ENCODE measurements at regions not wholly inside any gene's neighbourhood (a gene's known extent, or its start where the extent isn't known, plus 50 kb on each side); places are given as distances from the start of the nearest gene placed in this dataset.

- H3K9me3 ChIP-seq (ENCODE audit: insufficient read depth, low read length): no peaks in the 10 kb centered on the region
- no peaks in the 10 kb centered on the region for H3K36me3 ChIP-seq (ENCODE audit: low read length)
- H2AFZ ChIP-seq (ENCODE audit: low read depth, low read length, severe bottlenecking): no peak overlapping the region
- H3F3A ChIP-seq (ENCODE audit: insufficient read depth): no peaks in the 10 kb centered on the region
- no peak overlapping the region for H3K4me3 ChIP-seq (ENCODE audit: insufficient read depth, low read length, poor library complexity, severe bottlenecking)
- H3K79me2 ChIP-seq (ENCODE audit: insufficient read depth, low read length): no peaks in the 10 kb centered on the region
- H4K20me1 ChIP-seq (ENCODE audit: low read depth, low read length): no peaks in the 10 kb centered on the region
- no peak for TF ChIP-seq EZH2phosphoT487 (conservative IDR thresholded peaks at IDR 0.05; ENCODE audit: low read length)
- no peaks in the 10 kb centered on the region for H3K9me2 ChIP-seq (replicated peaks; ENCODE audit: insufficient read depth, low read length)
- no peak overlapping the region for H3K9ac ChIP-seq (ENCODE audit: low read length)
- no peaks in the 10 kb centered on the region for H3K27me3 ChIP-seq (ENCODE audit: low read length)
- H3K27ac ChIP-seq (ENCODE audit: low read depth, low read length): no peak overlapping the region
- H3K4me2 ChIP-seq (ENCODE audit: low read depth, low read length, poor library complexity, severe bottlenecking): no peak overlapping the region
These were observed 132.5 kb upstream of the PTER start for GRCh38 chr10:16304311-16304710.

- H3K4me3 ChIP-seq (ENCODE audit: insufficient read depth, low read length, poor library complexity, severe bottlenecking): no peak overlapping the region
These were observed 126.4 kb upstream of the PTER start for GRCh38 chr10:16310440-16310839.

GRCh38 chr10:16314259-16314658 lies 122.6 kb upstream of the PTER start:
- no peak overlapping the region for H3K4me3 ChIP-seq (ENCODE audit: insufficient read depth, low read length, poor library complexity, severe bottlenecking)
- H2AFZ ChIP-seq (ENCODE audit: low read depth, low read length, severe bottlenecking): no peak overlapping the region
- no peak overlapping the region for H3K27ac ChIP-seq (ENCODE audit: low read depth, low read length)
- H3K36me3 ChIP-seq (ENCODE audit: low read length): no peaks in the 10 kb centered on the region
- no peaks in the 10 kb centered on the region for H3F3A ChIP-seq (ENCODE audit: insufficient read depth)
- TF ChIP-seq EZH2phosphoT487 (conservative IDR thresholded peaks at IDR 0.05; ENCODE audit: low read length) (no peak), CTCF (IDR thresholded peaks at IDR 0.05; ENCODE audit: insufficient read depth, low read length, poor library complexity, severe bottlenecking) (no peak)
- H3K9ac ChIP-seq (ENCODE audit: low read length): no peak overlapping the region
- no peak overlapping the region for H3K4me2 ChIP-seq (ENCODE audit: low read depth, low read length, poor library complexity, severe bottlenecking)
- H3K9me2 ChIP-seq (replicated peaks; ENCODE audit: insufficient read depth, low read length): no peaks in the 10 kb centered on the region
- H3K27me3 ChIP-seq (ENCODE audit: low read length): no peaks in the 10 kb centered on the region
- H4K20me1 ChIP-seq (ENCODE audit: low read depth, low read length): no peaks in the 10 kb centered on the region
- H3K79me2 ChIP-seq (ENCODE audit: insufficient read depth, low read length): no peaks in the 10 kb centered on the region
- H3K9me3 ChIP-seq (ENCODE audit: insufficient read depth, low read length): no peaks in the 10 kb centered on the region; the same call in 1 of the 2 replicates

More at GRCh38 chr10:16310440-16310839, 126.4 kb upstream of the PTER start:
- TF ChIP-seq CTCF (IDR thresholded peaks at IDR 0.05; ENCODE audit: insufficient read depth, low read length, poor library complexity, severe bottlenecking): no peak
- no peak for TF ChIP-seq EZH2phosphoT487 (conservative IDR thresholded peaks at IDR 0.05; ENCODE audit: low read length)
- Histone ChIP-seq H3K4me2 (ENCODE audit: low read depth, low read length, poor library complexity, severe bottlenecking) (no peak overlapping the region), H3K36me3 (ENCODE audit: low read length) (no peaks in the 10 kb centered on the region), H2AFZ (ENCODE audit: low read depth, low read length, severe bottlenecking) (no peak overlapping the region), H3K27ac (ENCODE audit: low read depth, low read length) (no peak overlapping the region), H3K9ac (ENCODE audit: low read length) (no peak overlapping the region), H3K79me2 (ENCODE audit: insufficient read depth, low read length) (no peaks in the 10 kb centered on the region), H3F3A (ENCODE audit: insufficient read depth) (no peaks in the 10 kb centered on the region), H3K9me2 (replicated peaks; ENCODE audit: insufficient read depth, low read length) (no peaks in the 10 kb centered on the region), H3K9me3 (ENCODE audit: insufficient read depth, low read length) (no peaks in the 10 kb centered on the region; the same call in 1 of the 2 replicates), H3K27me3 (ENCODE audit: low read length) (no peaks in the 10 kb centered on the region), H4K20me1 (ENCODE audit: low read depth, low read length) (no peaks in the 10 kb centered on the region)

GRCh38 chr10:16316733-16317390 lies 119.9 kb upstream of the PTER start:
- Histone ChIP-seq H3K79me2 (ENCODE audit: insufficient read depth, low read length) (no peaks in the 10 kb centered on the region), H4K20me1 (ENCODE audit: low read depth, low read length) (no peaks in the 10 kb centered on the region), H3K4me3 (ENCODE audit: insufficient read depth, low read length, poor library complexity, severe bottlenecking) (no peak overlapping the region), H3K4me2 (ENCODE audit: low read depth, low read length, poor library complexity, severe bottlenecking) (no peak overlapping the region), H3K36me3 (ENCODE audit: low read length) (no peaks in the 10 kb centered on the region), H3K27me3 (ENCODE audit: low read length) (no peaks in the 10 kb centered on the region), H2AFZ (ENCODE audit: low read depth, low read length, severe bottlenecking) (no peak overlapping the region), H3K27ac (ENCODE audit: low read depth, low read length) (no peak overlapping the region), H3K9ac (ENCODE audit: low read length) (no peak overlapping the region), H3K9me3 (ENCODE audit: insufficient read depth, low read length) (no peaks in the 10 kb centered on the region), H3K9me2 (replicated peaks; ENCODE audit: insufficient read depth, low read length) (no peaks in the 10 kb centered on the region), H3F3A (ENCODE audit: insufficient read depth) (no peaks in the 10 kb centered on the region)
- TF ChIP-seq EZH2phosphoT487 (conservative IDR thresholded peaks at IDR 0.05; ENCODE audit: low read length) (no peak), CTCF (IDR thresholded peaks at IDR 0.05; ENCODE audit: insufficient read depth, low read length, poor library complexity, severe bottlenecking) (no peak)

Data from SU-DHL-6 (cell line).